Osteocyte (in vitro differentiated cells): ENCODE measurements at regions not wholly inside any gene's neighbourhood (a gene's known extent, or its start where the extent isn't known, plus 50 kb on each side); places are given as distances from the start of the nearest gene placed in this dataset.
A peak's percentile ranks its signal among the peaks of the same experiment; 100 is the strongest.
"Not testable (repeated sequence)": the region's sequence is repeated elsewhere in the genome, so short reads cannot be mapped to it uniquely, and the experiment has no call there.

ENCODE experiments used
- DNase-seq: peaks from one replicate; pipeline ENCODE4 v3.0.0; 2021; ENCODE audit warnings: mixed read lengths; ENCODE audit not compliant: unreplicated experiment; ENCODE audit errors: extremely low spot score
- H3K27ac Mint-ChIP-seq: one replicate; pipeline ENCODE4 v1.8.0; 2021; ENCODE audit warnings: mild to moderate bottlenecking, mixed read lengths; ENCODE audit not compliant: unreplicated experiment
- H3K27me3 Mint-ChIP-seq: one replicate; pipeline ENCODE4 v1.8.0; 2021; ENCODE audit warnings: mixed read lengths; ENCODE audit not compliant: unreplicated experiment
- H3K36me3 Mint-ChIP-seq: one replicate; pipeline ENCODE4 v1.8.0; 2021; ENCODE audit warnings: mixed read lengths; ENCODE audit not compliant: unreplicated experiment
- H3K4me1 Mint-ChIP-seq: one replicate; pipeline ENCODE4 v1.8.0; 2021; ENCODE audit warnings: mixed read lengths; ENCODE audit not compliant: unreplicated experiment
- H3K4me3 Mint-ChIP-seq: one replicate; pipeline ENCODE4 v1.8.0; 2021; ENCODE audit warnings: mild to moderate bottlenecking, moderate library complexity, mixed read lengths; ENCODE audit not compliant: unreplicated experiment
- H3K9me3 Mint-ChIP-seq: one replicate; pipeline ENCODE4 v1.8.0; 2021; ENCODE audit warnings: mixed read lengths; ENCODE audit not compliant: unreplicated experiment
- TF ChIP-seq, protein P1 (sequence below): fragments of 200-600 bp; sonication (generic); IDR thresholded peaks from 2 replicates; pipeline ENCODE4 v1.5.0; 2021; ENCODE audit warnings: antibody characterized with exemption, mild to moderate bottlenecking, moderate library complexity

DNA sequence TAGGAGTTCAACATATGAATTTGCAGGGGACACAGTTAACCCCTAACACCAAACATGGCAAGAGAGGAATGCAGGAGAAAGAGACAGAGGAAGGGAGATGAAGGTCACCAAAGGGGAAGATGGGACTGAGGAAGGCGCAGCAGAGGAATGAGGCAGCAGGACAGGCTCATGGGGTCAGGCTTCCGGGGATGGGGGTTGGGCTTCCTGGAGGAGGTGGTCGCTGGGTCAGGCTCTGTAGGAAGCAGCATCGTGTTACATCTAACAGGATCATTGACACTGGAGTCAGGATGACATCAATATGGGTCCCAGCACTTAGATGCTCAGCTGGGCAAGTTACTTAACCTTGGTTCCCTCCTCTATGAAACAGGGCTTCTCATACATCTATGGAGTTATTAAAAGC is 113.2 kb downstream of the NPTX2 start:
- peaks cover 6% of the 10 kb centered on the region for H3K9me3 Mint-ChIP-seq

DNA sequence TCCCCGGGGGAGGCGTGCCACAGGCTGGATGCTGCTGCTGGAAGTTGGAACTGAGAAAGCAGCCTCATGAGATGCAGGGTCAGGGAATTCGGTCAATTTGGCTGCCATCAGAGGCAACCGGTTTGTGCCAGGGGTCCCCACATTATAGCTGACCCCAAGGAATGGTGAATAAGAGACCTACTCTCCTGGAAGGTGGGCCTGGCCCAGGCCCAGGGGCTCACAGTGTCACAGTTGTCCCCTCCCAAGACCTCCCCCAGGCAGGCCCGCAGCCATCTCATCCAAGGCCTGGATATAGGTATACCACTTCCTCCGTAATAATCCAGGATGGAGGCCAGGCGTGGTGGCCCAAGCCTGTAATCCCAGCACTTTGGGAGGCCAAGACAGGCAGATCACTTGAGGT is 114.6 kb downstream of the NPTX2 start:
- no peaks in the 10 kb centered on the region for H3K4me1 Mint-ChIP-seq
- no peaks in the 10 kb centered on the region for H3K36me3 Mint-ChIP-seq
- no peak overlapping the region for H3K4me3 Mint-ChIP-seq
- TF ChIP-seq, protein P1, sequence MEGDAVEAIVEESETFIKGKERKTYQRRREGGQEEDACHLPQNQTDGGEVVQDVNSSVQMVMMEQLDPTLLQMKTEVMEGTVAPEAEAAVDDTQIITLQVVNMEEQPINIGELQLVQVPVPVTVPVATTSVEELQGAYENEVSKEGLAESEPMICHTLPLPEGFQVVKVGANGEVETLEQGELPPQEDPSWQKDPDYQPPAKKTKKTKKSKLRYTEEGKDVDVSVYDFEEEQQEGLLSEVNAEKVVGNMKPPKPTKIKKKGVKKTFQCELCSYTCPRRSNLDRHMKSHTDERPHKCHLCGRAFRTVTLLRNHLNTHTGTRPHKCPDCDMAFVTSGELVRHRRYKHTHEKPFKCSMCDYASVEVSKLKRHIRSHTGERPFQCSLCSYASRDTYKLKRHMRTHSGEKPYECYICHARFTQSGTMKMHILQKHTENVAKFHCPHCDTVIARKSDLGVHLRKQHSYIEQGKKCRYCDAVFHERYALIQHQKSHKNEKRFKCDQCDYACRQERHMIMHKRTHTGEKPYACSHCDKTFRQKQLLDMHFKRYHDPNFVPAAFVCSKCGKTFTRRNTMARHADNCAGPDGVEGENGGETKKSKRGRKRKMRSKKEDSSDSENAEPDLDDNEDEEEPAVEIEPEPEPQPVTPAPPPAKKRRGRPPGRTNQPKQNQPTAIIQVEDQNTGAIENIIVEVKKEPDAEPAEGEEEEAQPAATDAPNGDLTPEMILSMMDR, result no peak
- H3K9me3 Mint-ChIP-seq, result peaks cover 6% of the 10 kb centered on the region
- no peak for DNase-seq
- H3K27ac Mint-ChIP-seq, result no peak overlapping the region
- peaks cover 6% of the 10 kb centered on the region for H3K27me3 Mint-ChIP-seq

More for the DNA sequence above, 113.2 kb downstream of the NPTX2 start:
- DNase-seq, result no peak
- H3K27ac Mint-ChIP-seq, result no peak overlapping the region
- no peaks in the 10 kb centered on the region for H3K4me1 Mint-ChIP-seq
- H3K27me3 Mint-ChIP-seq, result peaks cover 6% of the 10 kb centered on the region
- no peak overlapping the region for H3K4me3 Mint-ChIP-seq
- H3K36me3 Mint-ChIP-seq, result no peaks in the 10 kb centered on the region
- TF ChIP-seq, protein P1, result no peak

DNA sequence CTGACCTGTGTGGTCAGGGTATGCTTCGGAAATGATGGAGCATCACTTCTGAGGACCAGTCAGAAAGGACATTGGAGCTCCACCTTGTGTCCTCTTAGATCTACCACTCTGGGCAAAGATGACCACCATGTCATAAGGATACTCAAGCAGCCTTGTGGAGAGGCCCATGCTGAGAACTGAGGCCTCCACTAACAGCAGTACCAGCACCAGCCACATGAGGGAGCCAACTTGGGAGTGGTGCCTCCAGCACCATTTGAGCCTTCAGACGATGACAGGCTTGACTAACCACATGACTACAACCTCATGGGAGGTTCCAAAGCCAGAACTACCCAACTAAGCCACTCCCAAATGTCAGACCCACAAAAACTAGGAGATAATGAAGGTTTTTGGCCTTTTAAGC is 116.0 kb downstream of the NPTX2 start:
- Mint-ChIP-seq H3K27me3 (peaks cover 2% of the 10 kb centered on the region), H3K4me1 (no peaks in the 10 kb centered on the region), H3K9me3 (peaks cover 6% of the 10 kb centered on the region), H3K4me3 (no peak overlapping the region), H3K27ac (no peak overlapping the region), H3K36me3 (no peaks in the 10 kb centered on the region)
- DNase-seq, result no peak
- TF ChIP-seq, protein P1, result peak; percentile 34

DNA sequence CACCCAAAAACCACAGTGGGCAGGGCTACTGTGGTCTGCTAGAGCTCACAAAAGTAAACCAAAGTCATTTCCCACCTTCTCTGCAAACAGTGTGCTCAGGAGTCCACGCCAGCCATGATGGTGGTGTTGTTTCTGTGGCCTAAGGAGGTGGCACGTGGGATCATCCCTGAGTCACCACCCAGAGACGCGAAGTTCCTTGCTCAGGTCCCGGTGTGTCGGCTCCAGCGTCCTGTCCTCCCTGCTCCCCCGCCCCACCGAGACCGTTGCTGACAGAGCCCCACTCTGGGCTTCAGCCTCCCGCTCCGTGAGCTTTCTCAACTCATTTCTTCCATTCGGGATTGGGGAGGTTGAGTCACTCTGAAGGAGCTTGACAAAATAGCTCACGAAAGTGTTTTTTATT is 118.7 kb downstream of the NPTX2 start:
- no peak for DNase-seq
- TF ChIP-seq, protein P1, result no peak
- Mint-ChIP-seq H3K27me3 (no peaks in the 10 kb centered on the region), H3K4me1 (no peaks in the 10 kb centered on the region), H3K36me3 (no peaks in the 10 kb centered on the region), H3K9me3 (peaks cover 6% of the 10 kb centered on the region), H3K4me3 (no peak overlapping the region), H3K27ac (no peak overlapping the region)

DNA sequence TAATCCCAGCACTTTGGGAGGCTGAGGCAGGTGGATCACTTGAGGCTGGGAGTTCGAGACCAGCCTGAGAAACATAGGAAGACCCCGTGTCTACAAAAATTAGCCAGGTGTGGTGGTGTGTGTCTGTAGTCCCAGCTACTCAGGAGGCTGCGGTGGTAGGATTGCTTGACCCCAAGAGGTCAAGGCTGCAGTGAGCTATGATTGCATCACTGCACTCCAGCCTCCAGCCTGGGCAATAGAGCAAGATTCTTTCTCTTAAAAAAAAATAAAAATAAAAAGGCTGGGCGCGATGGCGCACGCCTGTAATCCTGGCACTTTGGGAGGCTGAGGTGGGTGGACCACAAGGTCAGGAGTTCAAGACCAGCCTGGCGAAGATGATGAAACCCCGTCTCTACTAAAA is 119.4 kb downstream of the NPTX2 start:
- not testable (repeated sequence) for H3K27ac Mint-ChIP-seq, H3K27me3 Mint-ChIP-seq, H3K36me3 Mint-ChIP-seq, H3K4me3 Mint-ChIP-seq, H3K9me3 Mint-ChIP-seq, DNase-seq, H3K4me1 Mint-ChIP-seq

DNA sequence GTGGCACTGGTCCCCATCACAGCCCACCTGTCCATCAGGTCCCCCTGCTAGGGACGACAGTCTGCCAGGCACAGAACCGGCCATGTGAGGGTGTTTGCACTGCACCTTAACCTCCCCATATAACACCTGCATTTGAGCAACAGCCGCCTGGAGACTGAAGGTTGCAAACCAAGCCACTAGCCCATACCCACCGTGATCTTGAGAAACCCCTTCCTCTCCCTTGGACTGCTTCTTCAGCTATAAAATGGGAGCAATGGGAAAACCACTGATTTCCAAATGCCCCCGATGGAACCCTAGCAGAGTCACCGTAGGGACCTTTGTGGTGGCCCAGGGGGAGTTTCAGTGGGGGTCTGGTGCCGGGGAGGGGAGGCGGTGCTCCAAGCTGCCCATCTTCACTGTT is 120.1 kb downstream of the NPTX2 start:
- no peaks in the 10 kb centered on the region for H3K27me3 Mint-ChIP-seq
- H3K4me3 Mint-ChIP-seq, result no peak overlapping the region
- TF ChIP-seq, protein P1, result no peak
- DNase-seq, result no peak
- peaks cover 6% of the 10 kb centered on the region for H3K9me3 Mint-ChIP-seq
- no peaks in the 10 kb centered on the region for H3K4me1 Mint-ChIP-seq
- H3K36me3 Mint-ChIP-seq, result no peaks in the 10 kb centered on the region
- no peak overlapping the region for H3K27ac Mint-ChIP-seq
